NCI-H2171 (cell line): ENCODE measurements at regions not wholly inside any gene's neighbourhood (a gene's known extent, or its start where the extent isn't known, plus 50 kb on each side); places are given as distances from the start of the nearest gene placed in this dataset.
"Not testable (repeated sequence)": the region's sequence is repeated elsewhere in the genome, so short reads cannot be mapped to it uniquely, and the experiment has no call there.

Source experiments
- DNase-seq: peaks from one replicate; lab custom pipeline; 2025; lab: John Stamatoyannopoulos, UW

DNA sequence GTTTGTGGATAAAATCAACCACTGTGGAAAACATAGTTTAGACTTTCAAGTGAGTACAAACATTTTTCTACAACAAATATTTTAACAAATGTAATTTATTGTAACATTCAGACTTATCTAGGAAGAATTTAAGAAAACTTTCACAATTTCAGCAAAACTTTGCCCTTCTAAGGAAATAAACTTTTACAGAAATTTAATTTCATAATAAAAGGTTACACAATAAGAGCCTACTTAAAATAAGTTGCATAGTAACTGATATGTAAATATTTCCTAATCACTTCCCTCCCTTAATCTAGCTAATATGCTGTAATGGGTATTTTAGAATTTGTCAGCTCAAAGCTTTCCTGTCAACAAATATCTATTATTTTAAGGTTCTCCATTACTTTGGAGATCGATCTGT, 1899.9 kb downstream of the MAT2B start:
- no peak for DNase-seq

DNA sequence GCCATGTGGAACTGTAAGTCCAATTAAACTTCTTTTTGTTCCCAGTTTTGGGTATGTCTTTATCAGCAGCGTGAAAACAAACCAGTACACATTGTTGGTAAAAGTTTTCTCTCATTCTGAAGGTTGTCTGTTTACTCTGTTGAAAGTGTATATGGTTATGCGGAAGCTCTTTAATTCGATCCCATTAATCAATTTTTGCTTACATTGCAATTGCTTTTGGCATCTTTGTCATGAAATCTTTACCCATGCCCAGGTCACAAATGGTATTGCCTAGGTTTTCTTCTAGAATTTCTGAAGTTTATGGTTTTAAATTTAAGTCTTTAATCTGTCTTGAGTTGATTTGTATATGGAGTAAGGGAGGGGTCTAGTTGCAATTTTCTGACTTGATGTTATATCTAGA, 1901.9 kb downstream of the MAT2B start:
- no peak for DNase-seq

DNA sequence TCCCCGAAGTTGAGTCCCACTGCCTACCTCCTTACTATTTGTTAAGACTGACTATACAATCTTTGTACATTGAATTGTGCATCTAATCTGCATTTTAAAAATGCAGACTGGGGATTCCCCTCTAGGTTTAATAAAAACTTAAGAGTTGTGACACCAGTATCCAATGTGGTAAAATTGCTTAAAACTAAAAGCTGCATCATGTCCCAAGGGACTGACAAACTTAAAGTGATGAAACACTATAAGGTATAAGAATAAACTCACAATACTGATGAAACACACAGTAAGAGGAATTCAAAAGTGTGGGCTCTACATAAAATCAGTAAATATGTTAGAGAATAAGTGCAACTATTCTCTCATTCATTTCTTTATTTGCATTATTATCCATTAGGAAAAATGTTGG, 1905.1 kb downstream of the MAT2B start:
- no peak for DNase-seq

DNA sequence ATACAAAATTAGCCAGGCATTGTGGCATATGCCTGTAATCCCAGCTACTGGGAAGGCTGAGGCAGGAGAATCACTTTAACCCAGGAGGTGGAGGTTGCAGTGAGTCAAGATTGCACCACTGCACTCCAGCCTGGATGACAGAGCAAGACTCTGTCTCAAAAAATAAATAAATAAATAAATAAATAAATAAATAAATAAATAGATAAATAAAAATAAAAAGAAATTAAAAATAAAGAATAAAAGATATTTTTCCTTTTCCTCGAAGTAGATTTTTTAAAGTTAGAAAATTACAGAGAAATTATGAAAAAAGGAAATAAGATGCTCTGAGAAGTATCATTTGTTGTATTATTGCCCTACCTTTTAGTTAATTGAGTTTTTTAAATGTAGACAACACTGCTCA, 1906.1 kb downstream of the MAT2B start:
- DNase-seq: not testable (repeated sequence)

DNA sequence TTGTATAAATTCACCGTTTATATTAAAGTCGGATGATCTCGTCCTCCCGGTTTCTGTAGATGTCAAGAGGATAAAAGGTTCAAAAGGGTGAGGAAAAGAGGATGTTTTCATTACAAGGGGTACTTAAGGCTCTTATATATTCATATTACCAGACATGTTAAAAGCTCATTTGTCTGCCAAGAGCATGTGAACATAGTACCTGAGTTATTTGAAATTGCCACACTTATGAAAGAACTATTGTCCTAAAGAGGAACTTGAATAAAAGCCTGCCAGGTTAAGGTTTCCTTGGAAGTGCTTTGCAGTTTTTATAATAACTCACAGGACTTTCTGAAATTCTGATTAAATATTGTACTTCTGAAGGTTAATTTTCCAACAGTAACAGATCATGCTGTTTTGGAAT, 1915.1 kb downstream of the MAT2B start:
- no peak for DNase-seq

DNA sequence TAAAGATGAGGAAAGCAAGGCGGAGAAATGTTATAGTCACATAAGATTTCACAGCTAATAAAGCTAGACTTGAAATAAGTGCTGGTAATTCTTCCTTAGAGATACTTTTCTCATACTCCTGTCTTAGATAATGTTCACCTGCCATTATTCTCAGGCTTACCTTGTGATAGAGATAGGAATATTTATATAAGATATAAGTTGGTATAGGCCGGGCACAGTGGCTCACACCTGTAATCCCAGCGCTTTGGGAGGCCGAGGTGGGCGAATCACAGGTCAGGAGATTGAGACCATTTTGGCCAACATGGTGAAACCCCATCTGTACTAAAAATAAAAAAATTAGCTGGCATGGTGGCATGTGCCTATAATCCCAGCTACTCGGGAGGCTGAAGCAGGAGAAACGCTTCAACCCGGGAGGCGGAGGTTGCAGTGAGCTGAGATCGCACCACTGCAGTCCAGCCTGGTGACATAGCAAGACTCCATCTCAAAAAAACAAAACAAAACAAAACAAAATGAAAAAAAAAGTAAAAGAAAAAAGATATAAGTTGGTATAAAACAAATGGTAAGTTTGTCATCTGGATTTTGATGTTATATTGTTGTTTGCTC, 1918.4 kb downstream of the MAT2B start:
- no peak for DNase-seq

DNA sequence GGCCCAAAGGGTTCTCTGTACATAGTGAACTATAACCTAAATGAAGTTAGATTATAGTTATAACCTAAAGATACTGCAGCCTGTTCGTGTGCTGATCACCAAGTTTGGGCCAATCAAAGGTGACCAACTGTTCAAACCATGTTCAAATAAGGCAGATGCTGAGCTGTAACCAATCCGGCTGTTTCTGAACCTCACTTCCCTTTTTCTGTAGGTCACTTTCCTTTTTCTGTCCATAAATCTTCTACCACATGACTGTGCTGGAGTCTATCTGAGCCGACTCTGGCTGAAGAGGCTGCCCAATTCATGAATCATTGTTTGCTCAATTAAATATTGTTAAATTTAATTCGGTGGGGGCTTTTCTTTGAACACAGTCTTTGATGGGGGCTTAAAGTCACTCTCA, 1920.2 kb downstream of the MAT2B start:
- no peak for DNase-seq

DNA sequence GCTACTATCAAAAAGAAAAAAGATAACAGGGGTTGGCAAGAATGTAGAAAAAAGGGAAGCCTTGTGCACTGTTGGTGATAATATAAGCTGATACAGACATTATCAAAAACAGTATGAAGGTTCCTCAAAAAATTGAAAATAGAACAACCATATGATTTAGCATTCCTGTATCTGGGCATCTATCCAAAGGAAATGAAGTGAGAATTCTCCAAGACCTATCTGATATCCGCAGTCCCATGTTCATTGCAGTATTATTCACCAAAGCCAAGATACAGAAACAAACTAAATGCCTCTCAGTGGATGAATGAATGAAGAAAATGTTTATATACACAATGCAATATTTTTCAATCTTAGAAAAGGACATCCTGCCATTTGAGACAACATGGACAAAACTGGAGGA, 1943.3 kb downstream of the MAT2B start:
- DNase-seq: no peak

DNA sequence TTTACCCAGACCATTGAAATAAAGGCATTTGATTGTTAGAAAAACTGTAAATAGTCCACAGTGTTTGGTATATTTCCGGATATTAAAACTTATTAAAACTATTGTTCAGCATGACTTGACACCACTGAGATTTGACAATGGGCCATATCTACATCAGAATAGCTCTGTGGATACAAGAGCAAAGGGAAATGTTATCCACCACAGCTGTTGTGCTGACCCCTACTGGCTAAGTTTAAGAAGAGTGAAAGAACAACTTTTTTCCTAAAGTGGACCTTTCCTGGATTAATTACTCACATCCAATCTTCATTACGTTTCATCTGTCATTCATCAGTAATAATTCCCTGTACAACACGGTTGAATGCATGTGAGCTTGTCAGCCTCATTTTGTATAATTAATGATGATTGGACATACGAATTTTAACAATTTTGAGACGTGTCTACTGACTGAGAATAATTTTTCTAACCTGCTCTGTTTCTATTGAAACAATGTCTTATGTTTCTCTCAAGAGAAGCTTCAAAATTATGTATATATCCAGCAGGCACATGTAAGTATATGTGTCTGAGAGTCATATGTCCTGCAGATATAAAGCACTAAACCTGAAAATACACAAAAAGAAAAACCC, 1952.6 kb downstream of the MAT2B start:
- DNase-seq: no peak

DNA sequence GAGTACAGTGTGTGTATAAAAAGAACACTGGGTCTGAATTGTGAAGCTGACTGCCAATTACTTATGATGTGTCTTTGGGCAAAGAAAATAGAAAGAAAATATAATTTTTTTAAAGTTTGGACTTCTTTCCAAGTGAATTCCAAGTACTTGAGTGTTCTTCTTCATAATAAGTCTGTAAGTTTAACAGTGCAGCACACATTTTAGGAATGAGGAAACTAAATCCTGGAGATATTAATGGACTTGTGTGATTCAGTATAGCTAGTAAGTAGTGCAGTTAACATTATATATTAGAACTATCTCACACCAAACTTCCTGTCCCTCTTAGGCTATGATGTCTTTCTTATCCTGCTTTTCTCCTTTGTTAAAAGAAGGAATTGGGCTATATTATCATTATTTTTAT, 1953.8 kb downstream of the MAT2B start:
- no peak for DNase-seq

DNA sequence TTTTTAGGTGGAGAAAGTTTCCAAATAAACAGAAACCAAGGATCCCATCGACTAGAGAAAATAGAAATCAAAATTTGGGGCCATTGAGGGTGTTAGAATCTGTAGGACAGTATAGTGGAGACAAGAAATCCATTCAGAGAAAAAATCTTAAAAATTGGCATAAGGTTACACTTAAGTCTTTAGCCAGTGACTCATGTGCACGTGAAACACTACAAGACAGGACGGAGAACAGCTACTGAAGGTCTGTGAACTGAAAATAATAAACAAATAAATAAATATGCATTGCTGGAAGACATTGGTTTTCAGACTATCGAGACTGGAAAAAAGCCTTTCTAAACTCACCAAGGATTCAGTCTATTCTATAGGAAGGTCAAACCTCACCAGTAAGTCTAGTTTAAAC, 1955.5 kb downstream of the MAT2B start:
- no peak for DNase-seq

DNA sequence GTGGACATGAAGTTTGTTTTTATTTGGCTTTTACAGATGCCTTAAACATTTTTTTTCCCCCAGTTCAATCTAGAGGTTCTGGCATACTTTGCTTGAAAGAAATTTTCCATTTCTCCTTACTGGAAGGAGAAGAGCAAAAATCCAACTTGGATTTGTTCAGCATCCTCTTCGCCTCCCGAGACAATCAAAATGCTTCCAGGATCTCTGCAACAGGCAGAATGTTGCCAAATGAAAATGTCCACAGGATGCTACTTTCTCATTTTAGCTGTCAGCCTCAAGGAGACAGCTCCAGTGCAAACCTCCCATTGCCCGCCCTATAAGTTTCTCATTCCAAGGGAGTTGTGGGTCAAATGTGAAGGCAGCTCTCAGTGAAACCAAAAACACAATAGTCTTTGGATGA, 1972.1 kb downstream of the MAT2B start:
- no peak for DNase-seq

DNA sequence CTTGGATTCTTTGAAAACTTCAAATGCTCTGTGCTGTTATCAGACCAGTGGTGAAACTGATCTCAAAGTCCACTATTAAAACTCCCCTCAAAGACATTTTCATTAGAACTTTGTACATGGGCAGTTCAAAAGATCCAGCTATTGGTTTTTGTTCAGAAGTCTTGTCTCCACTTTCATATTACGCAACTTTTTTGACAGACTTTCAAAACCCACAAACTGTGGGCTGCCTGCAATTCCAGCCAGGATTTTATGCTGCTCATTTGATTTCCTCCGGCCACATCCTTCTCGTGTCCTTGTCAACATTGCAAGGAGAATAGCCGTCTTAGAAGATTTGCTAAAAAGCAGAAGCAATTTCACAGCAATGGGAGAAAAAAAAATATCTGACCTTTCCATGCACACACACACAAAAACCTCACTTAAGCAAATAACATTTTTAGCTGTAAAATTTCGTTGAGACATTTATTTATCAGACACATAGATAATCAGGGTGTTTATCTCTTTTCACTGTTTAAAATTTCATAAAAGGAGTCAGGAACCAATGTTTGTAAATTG, 1990.5 kb downstream of the MAT2B start:
- DNase-seq: no peak

DNA sequence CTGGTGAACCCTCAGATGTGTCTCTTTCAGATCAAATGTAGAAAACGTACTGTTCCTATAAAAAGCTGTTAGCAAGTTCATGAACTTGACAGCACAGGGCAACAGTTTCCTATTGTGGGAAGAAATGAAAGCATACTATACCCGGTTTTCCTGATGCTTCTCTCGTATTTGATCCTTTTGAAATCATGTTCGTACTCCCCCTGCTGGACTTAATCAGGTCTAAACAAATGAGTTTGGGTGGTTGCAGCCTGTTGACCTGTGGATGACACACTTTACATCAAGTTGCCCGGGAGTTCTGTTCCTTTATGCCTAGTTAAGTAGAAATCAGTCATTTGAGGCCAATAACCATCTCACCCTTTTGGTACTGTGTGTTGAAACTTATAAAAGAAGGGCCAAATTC, 1992.3 kb downstream of the MAT2B start:
- DNase-seq: no peak

DNA sequence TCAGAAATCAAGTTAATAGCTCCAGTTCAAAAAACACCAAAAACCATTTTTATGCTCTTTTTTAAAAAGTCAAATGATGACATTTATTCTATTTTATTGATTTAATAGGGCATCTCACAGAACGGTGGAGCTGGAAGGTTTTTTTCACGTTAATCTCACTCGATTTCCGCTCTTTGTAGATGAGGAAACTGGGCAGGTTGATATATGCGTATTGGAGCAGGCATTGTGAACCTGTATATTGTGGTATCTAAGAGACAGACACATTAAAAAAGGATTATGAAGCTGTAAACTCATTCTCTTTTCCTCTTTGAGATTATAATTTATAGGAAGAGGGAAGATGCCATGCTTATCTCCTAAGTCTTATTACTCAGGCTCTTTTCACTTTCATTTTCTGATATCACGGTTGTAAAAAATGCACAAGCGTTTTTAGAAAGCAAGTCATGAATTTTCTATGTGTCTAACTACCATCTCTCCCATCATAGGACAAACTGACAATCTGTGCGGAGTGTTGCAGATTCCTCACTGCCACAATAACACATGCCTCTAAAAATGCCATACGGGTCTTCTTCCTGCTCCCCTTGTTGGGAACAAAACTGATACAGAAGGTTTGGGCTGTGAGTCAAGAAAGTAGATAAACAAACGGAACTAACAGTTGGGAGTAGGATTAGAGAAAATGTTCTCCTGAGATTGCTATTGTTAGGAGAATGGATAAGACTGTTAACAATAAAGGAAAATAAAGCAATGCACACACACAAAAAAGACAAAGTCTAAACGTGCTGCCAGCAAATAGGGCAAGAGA, 1997.7 kb downstream of the MAT2B start:
- DNase-seq: no peak

DNA sequence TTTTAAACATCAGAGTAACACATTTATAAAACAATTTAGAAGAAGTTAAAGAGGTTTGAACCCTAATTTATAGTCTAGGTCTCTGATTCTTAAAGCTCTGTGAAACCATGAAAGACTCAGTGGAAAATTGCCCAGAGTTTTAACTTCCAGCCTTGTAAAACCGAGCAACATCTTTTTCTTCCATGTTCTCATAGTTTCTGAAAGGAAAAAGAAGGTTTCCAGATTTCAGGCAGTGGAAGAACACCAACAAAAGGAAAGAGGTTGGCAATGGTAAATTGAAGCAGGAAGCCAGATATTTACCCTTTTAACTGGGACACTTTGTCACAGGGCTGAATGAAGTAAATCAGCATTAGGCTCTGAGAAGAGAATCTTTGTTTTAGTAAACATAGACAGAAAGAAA, 1999.3 kb downstream of the MAT2B start:
- DNase-seq: no peak

DNA sequence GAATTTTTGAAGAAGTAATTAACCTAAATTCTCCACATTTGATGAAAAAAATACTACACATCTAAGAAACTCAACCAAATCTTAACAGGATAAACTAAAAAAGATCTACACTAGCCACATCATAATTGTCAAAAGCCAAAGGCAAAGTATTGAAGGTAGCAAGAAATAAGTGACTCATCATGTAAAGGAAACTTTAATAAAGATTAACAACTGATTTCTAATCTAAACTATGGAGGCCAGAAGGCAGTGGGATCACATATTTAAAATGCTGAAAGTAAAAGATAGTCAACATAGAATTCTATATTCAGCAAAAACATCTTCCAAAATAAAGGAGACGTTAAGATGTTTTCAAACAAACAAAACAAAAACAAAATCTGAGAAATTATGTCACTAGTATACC, 2002.9 kb downstream of the MAT2B start:
- no peak for DNase-seq

DNA sequence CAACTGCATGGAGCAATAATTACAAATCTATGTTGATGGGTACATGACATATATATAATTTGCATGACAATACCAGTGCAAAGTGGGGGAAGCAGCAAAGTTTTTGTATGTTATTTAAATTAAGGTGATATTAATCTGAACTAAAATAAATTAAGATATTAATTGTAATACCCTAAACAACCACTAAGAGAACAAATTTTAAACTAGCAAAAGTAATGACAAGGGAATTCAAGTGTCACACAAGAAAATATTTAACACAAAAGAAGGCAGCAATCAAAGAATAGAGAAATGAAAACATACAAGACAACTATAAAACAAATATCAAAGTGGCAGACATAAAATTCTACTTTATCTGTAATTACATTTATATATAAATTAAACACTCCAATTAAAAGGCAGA, 2003.4 kb downstream of the MAT2B start:
- DNase-seq: no peak

DNA sequence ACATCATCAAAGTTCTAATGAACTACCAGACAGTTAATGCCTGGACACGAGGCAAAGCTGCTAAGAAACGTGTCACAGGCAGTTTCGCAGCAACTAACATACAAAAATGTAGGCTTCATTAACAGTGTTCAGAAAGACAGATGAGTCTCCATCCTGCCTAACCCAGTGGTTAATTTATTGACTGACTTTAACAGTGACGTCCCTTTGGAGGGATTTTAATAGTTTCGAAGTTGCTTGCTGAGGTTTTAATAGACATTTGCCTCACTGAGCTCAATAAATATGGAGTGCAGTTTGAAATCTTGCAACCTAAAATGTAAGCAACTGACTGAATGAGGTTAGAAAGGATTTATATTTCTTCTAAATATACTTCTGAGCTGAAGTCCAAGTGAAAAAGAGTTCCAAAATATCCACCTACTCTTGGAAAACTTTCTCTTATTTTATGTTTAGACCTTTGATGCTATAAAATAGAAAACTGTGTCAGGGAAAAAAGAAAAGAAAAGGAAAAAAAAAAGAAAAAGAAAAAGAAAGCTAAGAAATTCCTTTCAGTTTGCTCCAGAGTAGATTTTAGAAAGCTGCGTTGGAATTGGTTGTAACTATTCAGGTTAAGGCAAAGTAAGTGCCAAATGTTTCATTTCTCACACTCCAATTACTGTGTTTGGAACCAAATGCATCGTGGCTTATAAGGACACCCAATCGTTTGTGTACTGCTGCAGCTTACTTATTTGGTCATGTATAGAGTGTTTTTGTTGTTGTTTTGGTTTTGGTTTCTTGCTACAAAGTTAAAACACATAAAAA, 2016.6 kb downstream of the MAT2B start:
- no peak for DNase-seq

DNA sequence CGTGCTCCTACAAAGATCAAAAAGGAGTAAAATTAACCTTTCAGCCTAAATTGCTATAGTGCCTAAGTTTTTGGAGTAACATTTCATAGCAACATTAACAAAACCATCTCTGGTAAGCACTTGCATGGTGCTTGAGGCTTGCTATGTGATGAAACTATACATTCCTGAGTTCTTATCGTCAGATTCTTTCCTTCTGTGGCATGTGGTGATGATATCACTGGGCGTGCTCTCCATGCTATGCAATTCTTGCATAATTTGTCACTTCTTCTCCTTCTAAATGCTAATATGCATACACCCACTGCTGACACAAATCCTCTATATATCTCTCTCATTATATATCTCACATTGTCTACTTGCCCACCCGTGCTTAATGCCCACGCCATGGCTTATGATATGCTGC, 2019.9 kb downstream of the MAT2B start:
- no peak for DNase-seq

DNA sequence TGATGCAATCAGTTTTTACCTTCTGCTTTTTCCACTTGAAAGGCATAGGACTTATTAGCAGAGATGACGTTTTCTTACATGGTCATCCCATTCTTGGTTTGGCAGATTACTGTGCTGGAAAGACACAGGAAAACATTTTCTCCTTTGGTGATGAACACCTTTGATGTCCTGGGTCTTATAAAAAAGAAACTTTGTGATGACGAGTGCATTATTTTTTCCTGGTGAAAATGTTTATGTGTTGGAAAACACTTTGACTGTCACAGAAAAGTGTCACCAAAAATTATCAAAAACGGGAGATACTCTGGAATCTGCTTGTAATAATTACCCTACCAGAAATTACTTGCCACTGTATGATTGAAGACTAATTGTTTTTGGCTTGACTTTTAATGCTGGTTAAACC, 2020.9 kb downstream of the MAT2B start:
- no peak for DNase-seq

DNA sequence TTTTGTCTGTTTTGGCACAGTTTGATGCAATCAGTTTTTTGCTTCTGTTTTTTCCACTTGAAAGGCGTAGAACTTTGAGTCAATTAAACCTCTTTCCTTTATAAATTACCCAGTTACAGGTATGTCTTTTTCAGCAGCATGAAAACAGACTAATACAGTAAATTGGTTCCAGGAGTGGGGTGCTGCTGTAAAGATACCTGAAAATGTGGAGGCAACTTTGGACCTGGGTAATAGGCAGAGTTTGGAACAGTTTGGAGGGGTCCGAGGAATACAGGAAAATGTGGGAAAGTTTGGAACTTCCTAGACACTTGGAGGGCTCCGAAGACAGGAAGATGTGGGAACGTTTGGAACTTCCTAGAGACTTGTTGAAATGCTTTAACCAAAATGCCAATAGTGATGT, 2022.2 kb downstream of the MAT2B start:
- DNase-seq: no peak
